Right kidney (tissue), 1 donor: ENCODE measurements at regions not wholly inside any gene's neighbourhood (a gene's known extent, or its start where the extent isn't known, plus 50 kb on each side); places are given as distances from the start of the nearest gene placed in this dataset.
A peak's percentile ranks its signal among the peaks of the same experiment; 100 is the strongest.
"Not testable (repeated sequence)": the region's sequence is repeated elsewhere in the genome, so short reads cannot be mapped to it uniquely, and the experiment has no call there.

Experiments
- DNase-seq: peaks from one replicate; pipeline ENCODE4 v3.0.0-alpha.2; 2016

GRCh38 chr1:89436856-89437255 lies 73.0 kb downstream of the GBP6 start:
- DNase-seq: no peak

GRCh38 chr1:89438301-89438700 lies 74.4 kb downstream of the GBP6 start:
- not testable (repeated sequence) for DNase-seq

GRCh38 chr1:89440911-89441310 lies 77.1 kb downstream of the GBP6 start:
- no peak for DNase-seq

GRCh38 chr1:89444791-89445190 lies 79.8 kb upstream of the LRRC8B start:
- no peak for DNase-seq

- DNase-seq: no peak
Measured at GRCh38 chr1:89451011-89451410, 73.6 kb upstream of the LRRC8B start.

- DNase-seq: no peak
Measured at GRCh38 chr1:89453123-89453972, 71.3 kb upstream of the LRRC8B start.

- DNase-seq: peak; percentile 21
Measured at GRCh38 chr1:89454845-89455521, 69.6 kb upstream of the LRRC8B start.

- DNase-seq: no peak
Measured at GRCh38 chr1:89457046-89457445, 67.6 kb upstream of the LRRC8B start.

- no peak for DNase-seq
Measured at GRCh38 chr1:89459081-89459480, 65.5 kb upstream of the LRRC8B start.

GRCh38 chr1:89460325-89460724 lies 64.3 kb upstream of the LRRC8B start:
- DNase-seq: no peak

- no peak for DNase-seq
Measured at GRCh38 chr1:89462250-89462649, 62.4 kb upstream of the LRRC8B start.

- no peak for DNase-seq
Measured at GRCh38 chr1:89464008-89464407, 60.6 kb upstream of the LRRC8B start.

GRCh38 chr1:89465201-89465600 lies 59.4 kb upstream of the LRRC8B start:
- DNase-seq: no peak

GRCh38 chr1:89466307-89466930 lies 58.2 kb upstream of the LRRC8B start:
- DNase-seq: no peak

- no peak for DNase-seq
Measured at GRCh38 chr1:89472253-89472652, 52.4 kb upstream of the LRRC8B start.

GRCh38 chr1:89472886-89473417 lies 51.7 kb upstream of the LRRC8B start:
- DNase-seq: no peak
